Eye (tissue), 1 donor: ENCODE measurements at regions not wholly inside any gene's neighbourhood (a gene's known extent, or its start where the extent isn't known, plus 50 kb on each side); places are given as distances from the start of the nearest gene placed in this dataset.

Experiments
- DNase-seq: peaks from one replicate; pipeline ENCODE4 v3.0.0-alpha.2; 2015

GRCh38 chr7:131895541-131896164 lies 339.2 kb upstream of the PODXL start:
- no peak for DNase-seq

- DNase-seq, result no peak
Measured at GRCh38 chr7:131893631-131894340, 337.4 kb upstream of the PODXL start.

GRCh38 chr7:131890176-131890575 lies 333.7 kb upstream of the PODXL start:
- DNase-seq, result peak; percentile 71

GRCh38 chr7:131889572-131890150 lies 333.2 kb upstream of the PODXL start:
- DNase-seq, result no peak

DNA sequence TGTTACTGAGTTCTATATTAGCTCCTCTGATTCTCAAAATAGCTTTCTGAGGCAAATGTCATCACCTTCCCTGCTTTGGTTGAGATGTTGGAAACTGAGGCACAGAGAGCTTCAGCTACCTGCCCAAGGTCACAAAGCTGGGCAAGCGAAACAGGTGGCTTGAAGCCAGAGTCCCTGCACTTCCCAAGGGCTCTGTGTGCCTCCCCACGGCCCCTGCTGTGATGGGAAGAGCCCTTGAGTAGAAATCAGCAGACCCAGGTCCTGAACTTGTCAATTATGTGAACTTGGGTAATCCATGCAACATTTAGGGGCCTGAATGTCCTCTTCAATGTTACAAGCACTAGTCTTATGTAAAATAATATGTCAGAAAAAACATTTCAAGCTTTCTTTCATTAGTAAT lies 327.3 kb upstream of the PODXL start:
- no peak for DNase-seq

DNA sequence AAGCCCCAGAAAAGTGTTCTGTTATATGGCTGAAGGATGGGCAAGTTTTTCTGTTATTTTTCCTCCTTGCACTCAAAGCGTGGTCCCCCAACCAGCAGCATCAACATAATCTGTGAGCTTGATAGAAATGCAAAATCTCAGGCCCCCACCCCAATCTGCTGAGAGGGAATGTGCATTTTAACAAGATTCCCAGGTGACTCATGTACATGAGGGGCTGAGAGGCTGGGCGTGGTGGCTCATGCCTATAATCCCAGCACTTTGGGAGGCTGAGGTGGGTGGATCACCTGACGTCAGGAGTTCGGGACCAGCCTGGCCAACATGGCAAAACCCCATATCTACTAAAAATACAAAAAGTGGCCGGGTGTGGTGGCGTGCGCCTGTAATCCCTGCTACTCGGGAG lies 326.8 kb upstream of the PODXL start:
- DNase-seq, result no peak

- no peak for DNase-seq
Measured at GRCh38 chr7:131882321-131882720, 325.9 kb upstream of the PODXL start.

GRCh38 chr7:131880078-131880477 lies 323.6 kb upstream of the PODXL start:
- no peak for DNase-seq

DNA sequence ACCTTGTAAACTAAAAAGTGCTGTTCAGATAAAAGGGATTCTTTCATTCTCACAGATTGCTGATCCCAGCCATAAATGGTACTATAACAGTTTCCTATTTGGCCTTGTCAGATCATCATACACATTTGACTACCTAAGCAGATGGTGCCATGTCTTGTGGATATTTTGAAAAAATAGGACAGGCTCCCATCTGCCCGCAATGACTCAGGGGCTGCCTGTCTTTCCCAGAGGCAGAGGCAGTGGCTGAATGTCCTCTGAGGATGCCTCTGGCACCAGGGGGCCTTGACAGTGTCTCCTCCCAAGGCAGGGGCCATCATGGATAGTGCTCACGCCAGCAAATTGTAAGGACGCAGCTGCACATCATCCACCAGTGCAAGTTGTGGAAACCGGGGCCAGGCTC lies 323.0 kb upstream of the PODXL start:
- DNase-seq, result no peak

GRCh38 chr7:131878777-131879176 lies 322.3 kb upstream of the PODXL start:
- DNase-seq, result no peak

DNA sequence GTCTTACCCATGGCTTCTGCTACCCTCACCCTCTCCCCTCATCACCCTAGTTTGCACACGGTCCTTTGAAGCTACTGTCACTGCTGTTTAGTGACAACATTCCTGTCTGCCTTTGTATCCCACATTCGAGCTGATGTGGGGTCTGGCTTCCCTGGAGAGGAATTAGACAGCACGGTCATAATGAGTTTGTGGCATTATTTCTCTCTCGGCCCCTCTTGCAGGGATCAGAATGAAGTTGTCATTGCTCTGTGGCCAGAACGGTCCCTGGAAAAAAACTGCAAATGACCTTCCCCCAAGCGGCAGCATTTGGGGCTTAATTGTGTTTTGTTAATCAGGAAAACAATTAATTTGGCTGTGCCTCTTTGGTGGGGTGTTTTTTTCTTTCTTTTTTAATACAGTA lies 317.2 kb upstream of the PODXL start:
- DNase-seq, result peak; percentile 74

GRCh38 chr7:131869986-131870385 lies 313.6 kb upstream of the PODXL start:
- DNase-seq, result peak; percentile 67

DNA sequence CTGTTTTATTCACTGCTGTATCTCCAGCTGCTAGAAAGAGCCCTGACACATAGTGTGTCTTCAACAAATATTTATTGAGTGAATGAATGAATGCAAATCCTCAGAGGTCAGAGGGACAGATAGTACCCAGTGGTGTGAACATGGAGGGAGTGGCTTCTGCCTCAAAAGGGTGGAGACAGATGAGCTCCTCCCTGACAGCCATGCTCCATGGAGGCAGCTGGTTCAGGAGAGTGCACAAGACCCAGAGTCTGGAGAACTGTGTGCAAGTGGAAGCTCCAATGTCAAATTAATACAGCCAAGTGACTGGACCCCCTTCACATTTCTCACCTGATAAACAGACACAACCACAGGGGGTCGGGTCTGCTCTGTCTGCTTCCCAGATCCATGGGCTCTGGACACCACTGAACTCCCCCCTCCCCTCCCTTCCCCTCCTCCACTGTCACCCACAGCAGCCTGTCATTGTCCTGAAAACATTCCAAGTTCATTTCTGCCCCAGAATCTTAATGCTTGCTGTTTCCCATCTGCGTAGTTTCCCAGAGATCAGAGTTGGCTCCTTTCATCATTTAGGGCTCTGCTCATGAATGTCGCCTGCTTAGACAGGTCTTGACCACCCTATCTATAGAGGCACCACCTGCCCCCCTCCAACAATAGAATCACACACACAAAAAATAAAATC lies 312.9 kb upstream of the PODXL start:
- DNase-seq, result peak; percentile 75

DNA sequence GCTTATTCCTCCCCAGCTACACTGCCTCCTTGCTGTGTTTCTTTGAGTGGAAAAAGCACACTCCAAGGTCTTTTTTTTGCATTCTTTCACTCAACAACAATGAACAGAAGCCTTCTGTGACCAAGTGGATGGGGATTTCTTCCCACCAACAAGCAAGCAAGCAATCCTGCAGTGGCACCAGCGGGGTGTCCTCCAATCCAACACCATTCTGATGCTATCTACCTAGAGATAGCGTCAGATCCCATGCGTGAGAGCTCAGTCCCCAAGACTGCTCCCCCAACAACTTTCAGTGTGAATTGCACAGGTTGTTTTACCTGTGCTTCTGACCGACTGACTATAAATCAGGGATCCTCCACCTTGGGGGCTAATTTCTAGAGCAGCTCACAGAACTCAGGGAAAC lies 311.0 kb upstream of the PODXL start:
- no peak for DNase-seq

DNA sequence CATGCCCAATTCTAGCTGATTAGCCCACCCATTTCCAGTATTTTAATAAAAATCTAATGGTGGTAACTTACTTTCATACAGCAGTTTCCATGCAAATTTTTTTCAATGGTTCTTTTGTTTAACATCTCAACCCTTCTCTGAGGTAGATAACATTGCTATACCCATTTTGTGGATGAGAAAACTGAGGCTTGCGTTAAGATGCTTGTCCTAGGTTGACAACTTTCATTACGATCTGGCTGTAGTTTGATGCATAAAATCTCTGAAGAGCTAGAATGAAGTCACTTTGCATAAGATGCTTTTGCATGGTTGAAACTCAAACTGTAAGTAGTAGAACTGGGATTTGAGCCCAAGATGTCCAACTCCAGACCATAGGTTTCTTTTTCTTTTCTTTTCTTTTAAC lies 309.5 kb upstream of the PODXL start:
- DNase-seq, result no peak

GRCh38 chr7:131861620-131862346 lies 305.4 kb upstream of the PODXL start:
- no peak for DNase-seq

- peak; percentile 88 for DNase-seq
Measured at GRCh38 chr7:131859147-131859821, 302.9 kb upstream of the PODXL start.

- DNase-seq, result no peak
Measured at GRCh38 chr7:131858611-131859010, 302.2 kb upstream of the PODXL start.

DNA sequence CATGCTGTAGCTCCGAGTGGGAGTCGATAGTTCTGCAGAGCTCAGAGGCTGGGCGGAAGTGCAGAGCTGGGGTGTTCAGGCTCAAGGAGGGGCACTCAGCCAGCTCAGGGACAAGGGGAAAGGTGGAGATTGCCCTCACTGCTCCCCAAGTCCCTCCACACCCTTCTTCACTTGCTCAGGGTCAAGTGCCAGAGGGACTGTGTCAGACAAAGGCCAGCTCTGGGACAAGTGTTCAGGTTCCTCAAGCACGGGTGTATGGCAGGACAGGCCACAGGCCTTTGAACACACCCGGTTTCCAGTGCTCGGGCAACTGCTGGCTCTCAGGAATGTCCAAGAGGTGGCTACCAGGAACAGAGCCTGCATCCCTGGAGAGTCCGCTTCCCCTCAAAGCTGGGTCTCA lies 293.0 kb upstream of the PODXL start:
- no peak for DNase-seq

- no peak for DNase-seq
Measured at GRCh38 chr7:131848033-131848432, 291.6 kb upstream of the PODXL start.

DNA sequence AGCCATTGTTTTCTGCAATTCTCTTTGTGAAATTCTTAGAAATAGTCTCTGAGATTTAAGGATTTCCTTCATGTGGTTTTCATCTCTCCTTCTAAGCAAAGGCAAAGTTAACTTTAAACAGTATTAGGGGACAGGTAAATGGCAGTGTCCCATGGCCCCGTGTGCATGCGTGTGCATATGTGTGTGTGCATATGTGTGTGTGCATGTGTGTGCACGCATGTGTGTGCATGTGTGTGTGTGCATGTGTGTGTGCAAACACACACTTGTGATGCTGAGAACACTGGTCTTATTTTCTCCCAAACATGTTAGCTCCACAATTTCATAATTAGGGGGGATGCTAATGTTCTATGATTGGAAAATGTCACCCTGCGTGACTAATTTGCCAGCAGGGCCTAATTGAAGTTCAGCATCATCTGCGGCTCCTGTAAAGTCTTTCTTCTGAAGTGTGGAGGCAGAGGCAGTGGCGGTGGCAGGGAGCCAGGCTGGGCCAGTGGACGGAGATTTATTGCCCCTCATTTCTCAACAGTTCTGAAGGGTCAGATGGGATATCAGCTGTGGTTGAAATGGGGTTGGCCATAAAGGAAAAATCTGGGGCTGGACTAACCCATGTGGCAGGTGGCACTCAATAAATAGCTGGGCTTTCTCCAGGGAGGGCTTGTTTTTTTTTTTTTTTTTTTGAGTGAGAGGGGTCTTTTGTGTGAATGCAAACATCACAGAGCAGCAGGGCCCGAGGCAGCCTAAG lies 289.3 kb upstream of the PODXL start:
- DNase-seq, result no peak

DNA sequence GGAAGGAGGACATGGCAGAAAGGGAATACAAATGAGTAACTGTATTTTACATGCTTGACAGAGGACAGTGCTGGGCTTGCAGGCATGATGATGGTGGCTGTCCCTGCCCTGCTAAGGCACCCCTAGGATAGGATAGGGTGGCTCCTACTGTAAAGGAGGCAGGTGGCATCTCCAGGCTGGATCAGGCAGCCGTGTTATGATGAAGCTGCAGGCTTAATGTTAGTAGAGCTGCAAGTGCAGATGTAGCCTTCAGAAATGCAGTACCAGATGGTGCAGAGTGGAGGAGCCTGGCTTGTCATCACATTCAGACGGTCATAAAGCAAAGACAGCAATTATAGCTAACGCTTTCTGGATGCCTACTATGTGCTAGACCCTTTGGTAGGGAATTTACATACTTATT lies 287.9 kb upstream of the PODXL start:
- peak; percentile 14 for DNase-seq
